Lung microvascular endothelial cell (primary cell): ENCODE measurements at regions not wholly inside any gene's neighbourhood (a gene's known extent, or its start where the extent isn't known, plus 50 kb on each side); places are given as distances from the start of the nearest gene placed in this dataset.
"Not testable (repeated sequence)": the region's sequence is repeated elsewhere in the genome, so short reads cannot be mapped to it uniquely, and the experiment has no call there.

Experiments used
- DNase-seq, 2 donors: peaks; one replicate each; pipeline versions ENCODE4 v3.0.0 to v3.0.0-alpha.2; 2010; ENCODE audit warnings: low read depth in 2 of 2

GRCh38 chrX:74080165-74080564 is 223.8 kb upstream of the ZCCHC13 start:
- DNase-seq = no peak

DNA sequence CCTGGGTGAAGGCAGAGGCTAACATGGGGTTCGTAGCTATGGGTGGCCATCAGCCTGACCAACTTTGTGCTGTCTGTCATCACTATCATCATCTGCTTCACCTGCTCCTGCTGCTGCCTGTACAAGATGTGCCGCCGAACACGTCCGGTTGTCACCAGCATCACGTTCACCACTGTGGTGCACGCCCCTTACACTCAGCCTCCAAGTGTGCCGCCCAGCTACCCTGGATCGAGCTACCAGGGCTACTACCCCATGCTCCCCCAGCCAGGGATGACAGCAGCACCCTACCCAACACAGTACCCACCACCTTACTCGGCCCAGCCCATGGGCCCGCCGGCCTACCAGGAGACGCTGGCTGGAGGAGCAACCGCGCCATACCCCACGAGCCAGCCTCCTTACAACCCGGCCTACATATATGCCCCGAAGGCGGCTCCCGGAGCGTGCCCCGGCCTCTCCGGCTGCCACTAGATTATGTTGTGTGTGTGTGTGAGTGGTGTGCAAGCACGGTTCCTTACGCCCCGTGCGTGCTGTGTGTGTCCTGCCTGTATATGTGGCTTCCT is 213.4 kb upstream of the XIST start:
- no peak for DNase-seq

- DNase-seq = no peak
These were observed 211.1 kb upstream of the XIST start for GRCh38 chrX:74063426-74064155.

DNA sequence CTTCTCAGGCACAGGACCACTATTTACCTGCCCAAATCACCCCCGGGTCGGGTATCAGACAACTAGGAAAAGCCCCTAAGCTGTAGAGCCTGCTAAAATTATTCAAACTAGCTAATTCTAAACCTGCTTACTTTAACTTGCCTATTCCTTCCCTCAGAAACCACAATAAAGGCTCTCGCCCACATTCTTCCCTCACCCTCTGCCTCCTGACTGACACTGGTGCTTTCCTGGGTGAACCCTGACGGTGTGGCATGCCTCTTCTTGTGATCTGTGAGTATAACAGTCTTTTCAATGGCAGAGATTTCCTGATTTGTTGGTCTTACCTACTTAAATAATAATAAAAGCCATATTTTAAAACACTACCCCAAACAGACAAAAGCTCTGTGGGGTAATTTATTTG is 209.4 kb upstream of the XIST start:
- DNase-seq = no peak

DNA sequence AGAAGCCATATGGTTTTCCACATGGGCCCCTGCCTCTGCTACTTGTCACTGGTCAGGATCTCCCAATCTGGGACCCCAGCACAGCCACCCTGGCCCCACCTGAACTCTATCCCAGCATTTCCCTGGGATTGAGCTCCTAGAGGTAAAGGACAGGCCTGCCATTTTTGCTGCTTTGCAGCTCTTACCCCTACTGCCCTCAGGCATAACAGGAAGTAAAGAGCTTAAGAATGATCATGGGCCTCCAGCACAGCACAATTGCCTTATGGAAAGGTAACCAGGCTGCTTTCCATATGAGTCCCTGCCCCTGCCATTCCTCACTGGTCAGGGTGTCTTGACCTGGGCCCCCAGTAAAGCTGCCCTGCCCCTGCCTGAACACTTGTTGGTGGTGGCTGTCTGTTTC is 196.6 kb upstream of the XIST start:
- no peak for DNase-seq

DNA sequence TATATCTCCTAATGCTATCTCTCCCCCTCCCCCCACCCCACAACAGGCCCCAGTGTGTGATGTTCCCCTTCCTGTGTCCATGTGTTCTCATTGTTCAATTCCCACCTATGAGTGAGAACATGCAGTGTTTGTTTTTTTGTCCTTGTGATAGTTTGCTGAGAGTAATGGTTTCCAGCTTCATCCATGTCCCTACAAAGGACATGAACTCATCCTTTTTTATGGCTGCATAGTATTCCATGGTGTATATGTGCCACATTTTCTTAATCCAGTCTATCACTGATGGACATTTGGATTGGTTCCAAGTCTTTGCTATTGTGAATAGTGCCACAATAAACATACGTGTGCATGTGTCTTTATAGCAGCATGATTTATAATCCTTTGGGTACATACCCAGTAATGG is 181.6 kb upstream of the XIST start:
- not testable (repeated sequence) for DNase-seq

GRCh38 chrX:74031527-74031926 is 179.0 kb upstream of the XIST start:
- not testable (repeated sequence) for DNase-seq

DNA sequence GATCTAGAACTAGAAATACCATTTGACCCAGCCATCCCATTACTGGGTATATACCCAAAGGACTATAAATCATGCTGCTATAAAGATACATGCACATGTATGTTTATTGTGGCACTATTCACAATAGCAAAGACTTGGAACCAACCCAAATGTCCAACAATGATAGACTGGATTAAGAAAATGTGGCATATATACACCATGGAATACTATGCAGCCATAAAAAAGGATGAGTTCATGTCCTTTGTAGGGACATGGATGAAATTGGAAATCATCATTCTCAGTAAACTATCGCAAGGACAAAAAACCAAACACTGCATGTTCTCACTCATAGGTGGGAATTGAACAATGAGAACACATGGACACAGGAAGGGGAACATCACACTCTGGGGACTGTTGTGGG is 178.3 kb upstream of the XIST start:
- DNase-seq = not testable (repeated sequence)

DNA sequence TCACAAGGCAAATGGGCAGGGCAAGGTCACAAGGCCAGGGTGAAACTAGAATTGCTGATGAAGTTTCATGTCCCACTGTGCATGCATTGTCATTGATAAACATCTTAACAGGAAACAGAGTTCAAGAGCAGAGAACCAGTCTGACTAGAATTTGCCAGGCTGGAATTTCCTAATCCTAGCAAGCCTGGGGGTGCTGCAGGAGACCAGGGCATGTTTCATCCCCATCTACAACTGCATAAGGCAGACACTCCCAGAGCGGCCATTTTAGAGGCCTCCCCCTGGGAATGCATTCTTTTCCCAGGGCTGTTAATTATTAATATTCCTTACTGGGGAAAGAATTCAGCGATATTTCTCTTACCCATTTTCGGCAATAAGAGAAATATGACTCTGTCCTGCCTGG is 172.6 kb upstream of the XIST start:
- DNase-seq = not testable (repeated sequence)

DNA sequence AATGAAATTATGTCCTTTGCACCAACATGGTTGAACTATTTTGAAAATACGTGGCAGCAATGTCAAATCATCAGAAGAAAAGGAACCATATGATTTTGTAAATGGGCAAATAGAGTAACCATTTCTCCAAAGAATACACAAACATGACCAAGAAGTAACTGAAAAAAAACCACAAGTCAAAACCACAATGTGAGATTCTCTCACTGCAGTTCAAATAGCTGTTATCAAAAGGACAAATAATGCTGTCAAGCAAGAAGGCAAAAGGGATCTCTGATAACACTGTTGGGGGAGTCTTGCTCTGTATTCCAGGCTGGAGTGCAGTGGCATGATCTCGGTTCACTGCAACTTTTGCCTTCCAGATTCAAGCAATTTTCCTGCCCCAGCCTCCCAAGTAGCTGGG is 170.7 kb upstream of the XIST start:
- DNase-seq = no peak

GRCh38 chrX:74018253-74018652 is 165.7 kb upstream of the XIST start:
- DNase-seq = no peak

DNA sequence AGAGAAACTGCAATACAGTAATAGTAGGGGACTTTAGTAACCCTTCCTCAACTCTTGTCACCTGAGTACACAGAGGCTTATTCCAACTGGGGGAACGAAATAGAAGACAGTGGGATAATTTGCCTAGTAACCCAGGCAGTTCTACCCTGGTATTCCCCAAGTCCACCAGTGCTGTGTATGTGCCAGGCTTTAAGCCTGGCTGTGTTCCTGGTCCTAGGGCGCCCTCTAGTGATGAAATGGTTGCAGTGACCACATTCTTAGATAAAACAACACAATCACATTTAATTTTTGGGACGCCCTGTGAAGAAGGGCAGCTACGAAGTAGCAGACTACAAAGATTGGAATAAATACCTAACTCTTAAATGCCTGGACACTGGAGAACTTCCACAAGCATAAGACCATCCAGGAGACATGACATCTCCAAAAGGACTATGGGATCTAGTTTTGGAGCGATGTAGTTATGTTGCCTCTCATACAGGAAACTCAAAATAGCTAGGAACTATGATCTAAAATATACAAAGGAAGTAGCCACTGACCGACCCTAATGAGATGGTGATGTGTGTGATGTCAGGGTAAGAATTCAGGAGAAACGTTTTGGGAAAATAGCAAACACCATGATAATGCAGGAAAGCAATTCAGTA is 163.0 kb upstream of the XIST start:
- DNase-seq = peak; percentile 77 to 88

- no peak for DNase-seq
These were observed 156.5 kb upstream of the XIST start for GRCh38 chrX:74009041-74009440.

DNA sequence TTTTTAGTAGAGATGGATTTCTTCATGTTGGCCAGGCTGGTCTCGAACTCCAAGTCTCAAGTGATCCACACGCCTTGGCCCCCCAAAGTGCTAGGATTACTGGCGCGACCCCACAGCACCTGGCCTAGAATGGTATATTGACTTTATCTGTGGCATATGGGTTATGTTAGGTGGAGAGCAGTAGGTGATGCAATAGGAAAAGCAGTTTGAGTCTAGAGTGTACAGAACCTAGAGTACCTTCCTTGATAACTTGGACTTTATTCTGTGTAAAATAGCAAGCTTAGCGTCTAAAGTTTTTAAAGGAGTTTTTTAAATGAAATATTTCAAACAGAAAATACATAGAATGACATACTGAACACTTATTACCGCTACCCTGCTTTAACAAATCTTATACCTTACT is 139.5 kb upstream of the XIST start:
- DNase-seq = no peak

DNA sequence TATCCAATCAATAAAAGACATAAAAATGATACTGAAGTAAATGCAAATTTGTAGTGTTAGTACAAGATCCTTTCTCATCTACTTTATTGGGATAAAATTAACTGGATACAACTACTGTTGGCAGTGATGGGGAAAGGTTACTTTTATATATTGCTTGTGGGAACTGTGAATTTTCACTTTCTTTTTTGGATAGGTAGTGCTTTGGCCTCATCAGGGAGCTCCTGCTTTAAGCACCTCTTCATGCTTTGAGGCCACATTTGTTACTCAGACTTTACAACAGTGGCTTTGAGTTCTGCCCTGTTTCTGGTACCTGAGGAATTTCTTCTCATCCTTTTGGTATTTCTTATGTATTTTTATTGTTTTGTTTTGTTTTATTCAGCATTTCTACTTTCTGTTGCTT is 134.7 kb upstream of the XIST start:
- DNase-seq = no peak

- no peak for DNase-seq
These were observed 127.1 kb upstream of the XIST start for GRCh38 chrX:73979551-73980131.

DNA sequence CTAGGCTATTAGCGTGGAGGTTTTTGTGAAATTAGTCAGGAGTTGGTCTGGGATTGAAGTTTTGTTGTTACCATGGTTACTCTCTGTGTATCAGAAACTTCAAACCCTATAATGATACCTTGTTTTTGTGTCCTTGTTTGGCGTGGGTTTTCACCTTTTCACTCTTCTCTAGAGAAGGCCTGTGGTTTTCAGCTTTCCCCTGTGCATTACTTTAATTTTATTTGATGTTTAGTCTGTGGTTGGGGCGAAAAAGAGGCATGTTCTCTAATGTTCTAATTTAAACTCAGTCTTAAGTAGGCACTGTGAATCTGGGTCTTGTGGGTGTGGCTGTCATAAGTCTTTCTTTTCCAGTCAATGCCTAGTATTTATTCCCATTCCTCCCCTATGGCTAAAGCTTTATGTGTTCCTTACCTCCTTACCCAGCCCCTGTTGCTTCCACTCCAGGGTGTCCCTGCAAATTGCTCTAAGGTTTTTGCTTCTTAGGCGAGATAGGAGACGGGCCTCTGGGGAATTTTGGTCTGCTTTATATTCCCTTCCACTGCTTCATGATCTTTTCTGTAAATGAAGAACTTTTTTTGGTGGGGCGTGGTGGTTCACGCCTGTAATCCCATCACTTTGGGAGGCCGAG is 125.1 kb upstream of the XIST start:
- DNase-seq = no peak

- DNase-seq = not testable (repeated sequence)
These were observed 114.9 kb upstream of the XIST start for GRCh38 chrX:73967461-73967860.

DNA sequence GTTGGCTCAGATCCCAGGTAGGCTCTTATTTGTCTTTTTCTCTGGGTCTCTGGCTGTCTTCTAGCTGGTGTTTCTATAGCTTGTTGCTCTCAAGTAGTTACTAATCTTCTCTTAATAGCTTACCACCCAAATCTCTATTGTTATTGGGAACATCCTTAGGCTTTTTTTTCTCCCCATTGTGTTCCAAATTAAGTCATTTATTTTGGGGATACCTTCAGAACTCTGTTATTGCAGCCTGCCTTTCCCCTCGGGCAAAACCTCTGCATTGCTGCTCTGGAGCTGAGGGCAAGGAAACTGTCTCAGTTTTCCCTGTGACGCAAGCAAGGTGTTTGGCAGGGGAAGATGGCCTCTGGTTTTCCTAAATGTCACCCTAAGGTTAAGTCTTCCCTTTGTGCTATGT is 113.3 kb upstream of the XIST start:
- no peak for DNase-seq

DNA sequence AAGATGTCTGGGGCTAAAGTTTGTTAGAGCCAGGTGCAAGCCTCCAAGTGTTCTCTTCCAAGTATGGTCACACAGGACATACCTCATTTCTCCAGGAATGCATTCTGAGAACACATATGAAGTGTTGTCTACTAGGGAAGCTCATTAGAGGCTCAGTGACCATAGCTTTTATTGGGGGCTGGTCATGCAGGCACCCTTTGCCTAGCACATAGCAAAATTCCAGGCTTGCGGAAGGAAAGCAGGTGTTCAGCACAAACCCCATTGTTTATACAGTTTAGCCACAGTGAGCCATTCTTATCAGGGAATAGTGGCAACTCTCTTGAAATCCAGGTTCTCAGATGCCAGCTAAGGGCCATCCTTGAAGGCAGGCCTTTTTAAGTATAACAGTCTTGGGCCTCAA is 112.1 kb upstream of the XIST start:
- no peak for DNase-seq

DNA sequence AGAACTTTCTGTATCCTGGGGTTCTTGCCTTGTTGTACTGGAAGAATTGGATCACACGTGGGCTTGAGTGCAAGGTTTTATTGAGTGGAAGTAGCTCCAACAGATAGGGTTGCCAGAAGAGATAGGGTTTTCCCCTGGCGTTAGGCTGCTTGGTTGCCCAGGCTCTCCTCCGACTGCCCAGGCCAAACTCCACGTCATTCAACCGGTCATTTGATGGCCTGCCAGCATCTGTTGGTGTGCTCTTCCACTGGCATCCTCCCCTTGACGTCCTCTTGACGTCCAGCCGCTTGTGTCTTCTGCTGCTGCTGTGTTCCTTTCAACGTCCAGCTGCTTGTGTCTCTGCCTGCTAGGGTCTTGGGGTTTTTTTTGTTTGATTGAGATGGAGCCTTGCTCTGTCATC is 111.2 kb upstream of the XIST start:
- DNase-seq = no peak

- DNase-seq = no peak
These were observed 110.4 kb upstream of the XIST start for GRCh38 chrX:73962948-73963347.
